Right lobe of liver (tissue), 4 donors: ENCODE measurements at regions not wholly inside any gene's neighbourhood (a gene's known extent, or its start where the extent isn't known, plus 50 kb on each side); places are given as distances from the start of the nearest gene placed in this dataset.

Experiments
- POLR2A ChIP-seq: fragments of 450-650 bp; IDR thresholded peaks from one replicate; pipeline ENCODE4 v1.6.1; 2017; ENCODE audit warnings: antibody characterized with exemption, mild to moderate bottlenecking
- TF ChIP-seq, protein P1 (sequence below), 4 donors: fragments of 200-600 bp in 3 of 4; fragments of 450-650 bp in 1 of 4; IDR thresholded peaks; one replicate each; pipeline versions ENCODE4 v1.5.1 to v1.8.0; 2016 to 2022; ENCODE audit warnings: antibody characterized with exemption in 4 of 4, mild to moderate bottlenecking in 2 of 4
- donor health status: DM: no; HTN: no; CAD: no.
- donor health status: DM: no; HTN: no; CAD: no.
- donor health status: DM: no; HTN: yes; CAD: no.

DNA sequence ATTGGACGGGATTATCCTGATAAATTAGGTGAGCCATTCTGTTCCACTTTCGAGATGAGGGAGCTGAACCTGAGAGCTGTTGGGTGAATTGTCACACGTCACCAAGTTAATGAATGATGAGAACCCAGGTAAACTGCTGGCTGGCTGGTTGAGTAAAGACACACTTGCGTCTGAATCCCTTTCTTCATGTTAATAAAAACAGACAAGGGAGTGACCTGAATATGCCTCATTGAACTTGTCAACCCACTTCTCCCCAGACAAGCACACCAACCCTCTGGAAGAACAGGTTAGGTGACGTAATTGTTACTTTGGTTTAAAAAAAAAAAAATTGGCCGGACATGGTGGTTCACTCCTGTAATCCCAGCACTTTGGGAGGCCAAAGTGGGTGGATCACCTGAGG is 400.9 kb upstream of the CDH5 start:
- TF ChIP-seq POLR2A, result no peak
- TF ChIP-seq, protein P1, sequence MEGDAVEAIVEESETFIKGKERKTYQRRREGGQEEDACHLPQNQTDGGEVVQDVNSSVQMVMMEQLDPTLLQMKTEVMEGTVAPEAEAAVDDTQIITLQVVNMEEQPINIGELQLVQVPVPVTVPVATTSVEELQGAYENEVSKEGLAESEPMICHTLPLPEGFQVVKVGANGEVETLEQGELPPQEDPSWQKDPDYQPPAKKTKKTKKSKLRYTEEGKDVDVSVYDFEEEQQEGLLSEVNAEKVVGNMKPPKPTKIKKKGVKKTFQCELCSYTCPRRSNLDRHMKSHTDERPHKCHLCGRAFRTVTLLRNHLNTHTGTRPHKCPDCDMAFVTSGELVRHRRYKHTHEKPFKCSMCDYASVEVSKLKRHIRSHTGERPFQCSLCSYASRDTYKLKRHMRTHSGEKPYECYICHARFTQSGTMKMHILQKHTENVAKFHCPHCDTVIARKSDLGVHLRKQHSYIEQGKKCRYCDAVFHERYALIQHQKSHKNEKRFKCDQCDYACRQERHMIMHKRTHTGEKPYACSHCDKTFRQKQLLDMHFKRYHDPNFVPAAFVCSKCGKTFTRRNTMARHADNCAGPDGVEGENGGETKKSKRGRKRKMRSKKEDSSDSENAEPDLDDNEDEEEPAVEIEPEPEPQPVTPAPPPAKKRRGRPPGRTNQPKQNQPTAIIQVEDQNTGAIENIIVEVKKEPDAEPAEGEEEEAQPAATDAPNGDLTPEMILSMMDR (IDR thresholded peaks at IDR 0.05), result no peak
